Keratinocyte (primary cell): ENCODE measurements at regions not wholly inside any gene's neighbourhood (a gene's known extent, or its start where the extent isn't known, plus 50 kb on each side); places are given as distances from the start of the nearest gene placed in this dataset.

Experiments
- DNase-seq: peaks from one replicate; pipeline ENCODE4 v3.0.0-alpha.2; 2011; ENCODE audit warnings: low read depth, missing footprints, low spot score
- FAIRE-seq: peaks from 2 replicates; lab custom pipeline; 2011; peaks lifted over from hg19 to GRCh38; lab: Jason Lieb, UNC
- H2AFZ ChIP-seq: 2 replicates; pipeline ENCODE4 v1.6.0; 2012; ENCODE audit warnings: low read length, control low read depth, inconsistent platforms; ENCODE audit not compliant: control insufficient read depth
- H3K27ac ChIP-seq: 2 replicates; pipeline ENCODE4 v1.5.1; 2011; ENCODE audit warnings: low read length; ENCODE audit not compliant: control insufficient read depth, insufficient read depth
- H3K27me3 ChIP-seq: 3 replicates; pipeline ENCODE4 v1.6.0; 2011; ENCODE audit warnings: low read length; ENCODE audit not compliant: control insufficient read depth, insufficient read depth; ENCODE audit errors: extremely low read depth
- H3K36me3 ChIP-seq, 2 experiments: 2 replicates in 1 of 2; 3 replicates in 1 of 2; pipeline ENCODE4 v1.5.1; 2011; ENCODE audit warnings: low read length in 2 of 2, mild to moderate bottlenecking in 1 of 2; ENCODE audit not compliant: control insufficient read depth in 2 of 2, insufficient read depth in 2 of 2; ENCODE audit errors: extremely low read depth in 1 of 2
- H3K4me1 ChIP-seq: 3 replicates; pipeline ENCODE4 v1.5.1; 2011; ENCODE audit warnings: low read length; ENCODE audit not compliant: control insufficient read depth, insufficient read depth; ENCODE audit errors: extremely low read depth
- H3K4me2 ChIP-seq: 3 replicates; pipeline ENCODE4 v1.6.0; 2011; ENCODE audit warnings: low read depth, low read length; ENCODE audit not compliant: control insufficient read depth, insufficient read depth; ENCODE audit errors: extremely low read depth
- H3K4me3 ChIP-seq, 3 experiments: fragments of 200-600 bp in 1 of 3; sonication (generic) in 1 of 3; 2 replicates in 2 of 3; 3 replicates in 1 of 3; pipeline ENCODE4 v1.5.1; 2011 to 2016; ENCODE audit warnings: low read length in 3 of 3, mild to moderate bottlenecking in 3 of 3, control low read depth in 2 of 3, inconsistent platforms in 1 of 3, low read depth in 1 of 3, mixed read lengths in 1 of 3, mixed run types in 1 of 3, moderate library complexity in 1 of 3; ENCODE audit not compliant: control insufficient read depth in 2 of 3, insufficient read depth in 2 of 3; ENCODE audit errors: extremely low read depth in 1 of 3
- H3K79me2 ChIP-seq: 2 replicates; pipeline ENCODE4 v1.6.0; 2012; ENCODE audit warnings: low read length; ENCODE audit not compliant: control insufficient read depth, insufficient read depth
- H3K9ac ChIP-seq: 3 replicates; pipeline ENCODE4 v1.6.0; 2011; ENCODE audit warnings: low read length; ENCODE audit not compliant: control insufficient read depth, insufficient read depth; ENCODE audit errors: extremely low read depth
- H3K9me1 ChIP-seq: 3 replicates; pipeline ENCODE4 v1.6.0; 2011; ENCODE audit warnings: low read length; ENCODE audit not compliant: control insufficient read depth, insufficient read depth; ENCODE audit errors: extremely low read depth
- H3K9me3 ChIP-seq: 2 replicates; pipeline ENCODE4 v1.5.1; 2012; ENCODE audit warnings: low read depth, low read length; ENCODE audit not compliant: control insufficient read depth
- H4K20me1 ChIP-seq: 3 replicates; pipeline ENCODE4 v1.6.0; 2011; ENCODE audit warnings: low read length; ENCODE audit not compliant: control insufficient read depth, insufficient read depth; ENCODE audit errors: extremely low read depth
- CTCF ChIP-seq, 3 experiments: IDR thresholded peaks in 1 of 3; conservative IDR thresholded peaks in 1 of 3; optimal IDR thresholded peaks in 1 of 3; 2 replicates in 2 of 3; 3 replicates in 1 of 3; pipeline versions ENCODE3 to v1.5.1; 2011; ENCODE audit warnings: low read length in 3 of 3, mild to moderate bottlenecking in 3 of 3, moderate library complexity in 2 of 3, control low read depth in 1 of 3, inconsistent platforms in 1 of 3; ENCODE audit not compliant: insufficient read depth in 2 of 3; ENCODE audit errors: extremely low read depth in 1 of 3
- EZH2 ChIP-seq: IDR thresholded peaks from one replicate; pipeline ENCODE4 v1.6.1; 2012; ENCODE audit warnings: inconsistent platforms, mild to moderate bottlenecking, low read length, moderate library complexity
- dilution Hi-C: fragments of 300-500 bp; cut with MboI; formaldehyde crosslinking; loops from one replicate; pipeline ENCODE4 v1.7.0; 2020; ENCODE audit warnings: low sequenced_read_pairs; ENCODE audit not compliant: extremely low pct_ligation_motif_present

GRCh38 chr1:5691795-5692509, 300.3 kb downstream of the NPHP4 start:
- H3K4me3 ChIP-seq = no peak overlapping the region
- no peak overlapping the region for H3K9ac ChIP-seq
- H3K9me1 ChIP-seq = no peaks in the 10 kb centered on the region
- no peaks in the 10 kb centered on the region for H4K20me1 ChIP-seq
- no peak for FAIRE-seq
- H3K9me3 ChIP-seq = no peaks in the 10 kb centered on the region
- TF ChIP-seq EZH2 (no peak), CTCF (optimal IDR thresholded peaks at IDR 0.05 in 1 of 3, IDR thresholded peaks at IDR 0.05 in 1 of 3, conservative IDR thresholded peaks at IDR 0.05 in 1 of 3; ENCODE audit: extremely low read depth in 1 of 3, insufficient read depth in 2 of 3, low read length in 3 of 3) (no peak)
- H3K79me2 ChIP-seq = no peaks in the 10 kb centered on the region
- no peak overlapping the region for H3K27ac ChIP-seq
- dilution Hi-C loops = no loop called here
- H3K4me2 ChIP-seq = no peak overlapping the region
- no peak overlapping the region for H2AFZ ChIP-seq
- peaks cover 11% of the 10 kb centered on the region for H3K4me1 ChIP-seq
- no peaks in the 10 kb centered on the region for H3K36me3 ChIP-seq
- H3K27me3 ChIP-seq = peaks cover 9% of the 10 kb centered on the region
- DNase-seq = no peak

GRCh38 chr1:5690898-5691297, 301.3 kb downstream of the NPHP4 start:
- Histone ChIP-seq H3K4me2 (peak overlapping the region; percentile 37), H2AFZ (peak overlapping the region; percentile 38), H3K4me3 (no peak overlapping the region), H4K20me1 (no peaks in the 10 kb centered on the region), H3K27me3 (peaks cover 9% of the 10 kb centered on the region), H3K4me1 (peaks cover 11% of the 10 kb centered on the region), H3K36me3 (no peaks in the 10 kb centered on the region), H3K9ac (no peak overlapping the region), H3K9me1 (no peaks in the 10 kb centered on the region), H3K9me3 (no peaks in the 10 kb centered on the region), H3K27ac (no peak overlapping the region), H3K79me2 (no peaks in the 10 kb centered on the region)
- dilution Hi-C loops = no loop called here
- TF ChIP-seq EZH2 (no peak), CTCF (optimal IDR thresholded peaks at IDR 0.05 in 1 of 3, IDR thresholded peaks at IDR 0.05 in 1 of 3, conservative IDR thresholded peaks at IDR 0.05 in 1 of 3; ENCODE audit: extremely low read depth in 1 of 3, insufficient read depth in 2 of 3, low read length in 3 of 3) (no peak)
- FAIRE-seq = no peak
- DNase-seq = no peak
